IPS-18c (cell line): ENCODE measurements at regions not wholly inside any gene's neighbourhood (a gene's known extent, or its start where the extent isn't known, plus 50 kb on each side); places are given as distances from the start of the nearest gene placed in this dataset.

Experiments
- H3K4me3 ChIP-seq: 2 replicates; pipeline ENCODE4 v1.7.0; 2013; ENCODE audit warnings: low read depth, mild to moderate bottlenecking, low read length, moderate library complexity; ENCODE audit not compliant: insufficient read depth
- H3K9me3 ChIP-seq: one replicate; pipeline ENCODE4 v1.6.1; 2013; ENCODE audit warnings: mild to moderate bottlenecking, low read length, moderate library complexity; ENCODE audit not compliant: control insufficient read depth, insufficient read depth

GRCh38 chr7:32364581-32364980, 125.6 kb downstream of the LSM5 start:
- no peaks in the 10 kb centered on the region for H3K9me3 ChIP-seq
- no peak overlapping the region for H3K4me3 ChIP-seq

GRCh38 chr7:32360127-32360526, 130.1 kb downstream of the LSM5 start:
- H3K9me3 ChIP-seq = no peaks in the 10 kb centered on the region

GRCh38 chr7:32357535-32358277, 132.5 kb downstream of the LSM5 start:
- Histone ChIP-seq H3K9me3 (no peaks in the 10 kb centered on the region), H3K4me3 (no peak overlapping the region)

More at GRCh38 chr7:32360127-32360526, 130.1 kb downstream of the LSM5 start:
- no peak overlapping the region for H3K4me3 ChIP-seq

GRCh38 chr7:32347244-32347828, 142.8 kb downstream of the LSM5 start:
- peaks cover 2% of the 10 kb centered on the region for H3K9me3 ChIP-seq
- H3K4me3 ChIP-seq = no peak overlapping the region

GRCh38 chr7:32346253-32346652, 143.9 kb downstream of the LSM5 start:
- Histone ChIP-seq H3K4me3 (no peak overlapping the region), H3K9me3 (peaks cover 2% of the 10 kb centered on the region)

GRCh38 chr7:32336726-32337125, 153.5 kb downstream of the LSM5 start:
- H3K4me3 ChIP-seq = no peak overlapping the region
- H3K9me3 ChIP-seq = no peaks in the 10 kb centered on the region

GRCh38 chr7:32335107-32335506, 155.1 kb downstream of the LSM5 start:
- no peaks in the 10 kb centered on the region for H3K9me3 ChIP-seq
- H3K4me3 ChIP-seq = no peak overlapping the region

GRCh38 chr7:32330602-32331001, 159.6 kb downstream of the LSM5 start:
- peaks cover 2% of the 10 kb centered on the region for H3K9me3 ChIP-seq
- H3K4me3 ChIP-seq = no peak overlapping the region

- Histone ChIP-seq H3K4me3 (no peak overlapping the region), H3K9me3 (peaks cover 2% of the 10 kb centered on the region)
Measured at GRCh38 chr7:32326078-32326477, 164.1 kb downstream of the LSM5 start.

- H3K4me3 ChIP-seq = no peak overlapping the region
- H3K9me3 ChIP-seq = peaks cover 2% of the 10 kb centered on the region
Measured at GRCh38 chr7:32323712-32324111, 166.5 kb downstream of the LSM5 start.

- H3K9me3 ChIP-seq = no peaks in the 10 kb centered on the region
- H3K4me3 ChIP-seq = no peak overlapping the region
Measured at GRCh38 chr7:32319012-32319382, 171.2 kb downstream of the LSM5 start.

GRCh38 chr7:32318300-32319011, 171.7 kb downstream of the LSM5 start:
- Histone ChIP-seq H3K9me3 (no peaks in the 10 kb centered on the region), H3K4me3 (no peak overlapping the region)

- no peak overlapping the region for H3K4me3 ChIP-seq
Measured at GRCh38 chr7:32316839-32317238, 173.3 kb downstream of the LSM5 start.

GRCh38 chr7:32314761-32315160, 175.4 kb downstream of the LSM5 start:
- Histone ChIP-seq H3K9me3 (no peaks in the 10 kb centered on the region), H3K4me3 (no peak overlapping the region)

More at GRCh38 chr7:32316839-32317238, 173.3 kb downstream of the LSM5 start:
- H3K9me3 ChIP-seq = no peaks in the 10 kb centered on the region

- Histone ChIP-seq H3K4me3 (no peak overlapping the region), H3K9me3 (peaks cover 4% of the 10 kb centered on the region)
Measured at GRCh38 chr7:32301427-32301826, 188.8 kb downstream of the LSM5 start.

- Histone ChIP-seq H3K9me3 (no peaks in the 10 kb centered on the region), H3K4me3 (peak overlapping the region; percentile 59)
Measured at GRCh38 chr7:32299133-32299702, 191.0 kb downstream of the LSM5 start.

GRCh38 chr7:32298408-32299132, 191.6 kb downstream of the LSM5 start:
- Histone ChIP-seq H3K4me3 (peak overlapping the region; percentile 59), H3K9me3 (no peaks in the 10 kb centered on the region)
